IPS DF 6.9 (cell line): ENCODE measurements at regions not wholly inside any gene's neighbourhood (a gene's known extent, or its start where the extent isn't known, plus 50 kb on each side); places are given as distances from the start of the nearest gene placed in this dataset.

Experiments used
- DNase-seq: peaks from one replicate; pipeline ENCODE4 v3.0.0-alpha.2; 2013; ENCODE audit warnings: low read depth, low spot score
- H3K27ac ChIP-seq: one replicate; pipeline ENCODE4 v1.5.1; 2013; ENCODE audit warnings: low read length, control low read depth
- H3K27me3 ChIP-seq: 2 replicates; pipeline ENCODE4 v1.6.1; 2013; ENCODE audit warnings: mild to moderate bottlenecking, low read length; ENCODE audit not compliant: control insufficient read depth, insufficient read depth
- H3K36me3 ChIP-seq: 2 replicates; pipeline ENCODE4 v1.6.1; 2013; ENCODE audit warnings: low read length; ENCODE audit not compliant: control insufficient read depth, insufficient read depth
- H3K4me1 ChIP-seq: 2 replicates; pipeline ENCODE4 v1.6.1; 2013; ENCODE audit warnings: low read length; ENCODE audit not compliant: control insufficient read depth, insufficient read depth
- H3K4me3 ChIP-seq: 2 replicates; pipeline ENCODE4 v1.5.1; 2013; ENCODE audit warnings: mild to moderate bottlenecking, low read length
- H3K9me3 ChIP-seq: 2 replicates; pipeline ENCODE4 v1.6.1; 2013; ENCODE audit warnings: low read length, inconsistent platforms; ENCODE audit not compliant: control insufficient read depth, insufficient read depth
- WGBS: extraction: QIAGEN DNeasy Blood & Tissue Kit; methylation state at CpG from one replicate; pipeline ENCODE4 v1.1.7; 2013; ENCODE audit warnings: mixed read lengths, missing lambda C conversion rate; ENCODE audit not compliant: insufficient read length, insufficient coverage; 5-methylcytosine and 5-hydroxymethylcytosine counted together

DNA sequence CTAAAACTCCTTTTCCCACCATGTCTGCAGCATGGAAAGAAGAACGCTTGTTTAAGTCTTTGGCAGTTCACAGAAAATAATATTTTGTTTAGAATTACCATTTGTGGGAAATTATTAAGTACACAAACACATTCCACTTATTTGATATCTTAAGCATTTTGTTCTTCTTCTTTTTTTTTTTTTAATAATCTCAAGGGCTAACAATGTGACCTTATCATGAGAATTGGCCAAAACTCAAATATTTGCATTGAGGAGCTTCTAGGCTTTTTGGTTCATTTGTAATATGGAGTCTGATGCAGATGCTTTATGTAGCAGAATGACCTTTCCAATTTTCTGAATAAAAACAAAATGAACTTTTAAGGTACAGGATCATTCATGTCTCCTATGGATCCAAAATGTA lies 555.0 kb downstream of the ZEB2 start:
- DNase-seq, result no peak
- no peaks in the 10 kb centered on the region for H3K27me3 ChIP-seq
- no CpG with 5 or more reads among the region's 1 CpG for WGBS
- H3K4me1 ChIP-seq, result no peaks in the 10 kb centered on the region
- H3K4me3 ChIP-seq, result no peak overlapping the region
- no peaks in the 10 kb centered on the region for H3K36me3 ChIP-seq
- no peak overlapping the region for H3K27ac ChIP-seq
- H3K9me3 ChIP-seq, result no peaks in the 10 kb centered on the region

- Histone ChIP-seq H3K9me3 (no peaks in the 10 kb centered on the region), H3K4me1 (peaks cover 1% of the 10 kb centered on the region; the same call in 1 of the 2 replicates), H3K27ac (no peak overlapping the region), H3K4me3 (no peak overlapping the region), H3K36me3 (no peaks in the 10 kb centered on the region), H3K27me3 (no peaks in the 10 kb centered on the region)
- no peak for DNase-seq
Measured at GRCh38 chr2:143960177-143960576, 559.7 kb downstream of the ZEB2 start.

DNA sequence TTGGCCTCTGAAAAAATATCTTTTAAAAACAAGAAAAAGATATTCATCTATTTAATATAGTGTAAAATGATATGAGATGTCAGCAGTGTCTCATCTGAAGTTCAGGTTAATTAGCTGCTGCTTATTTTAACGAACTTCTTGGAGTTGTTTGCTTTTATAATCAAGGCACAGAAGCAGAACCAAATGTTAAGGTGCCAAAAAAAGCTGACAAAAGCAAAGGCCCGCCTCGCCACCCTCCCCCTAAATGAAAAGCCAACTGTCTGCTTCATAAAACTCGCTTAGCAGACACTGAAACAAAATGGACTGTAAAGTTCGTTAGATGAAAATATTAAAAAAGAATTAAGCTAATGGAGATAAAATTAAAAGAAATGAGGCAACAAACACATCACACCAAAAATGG lies 562.6 kb downstream of the ZEB2 start:
- no peaks in the 10 kb centered on the region for H3K27me3 ChIP-seq
- H3K4me1 ChIP-seq, result peaks cover 1% of the 10 kb centered on the region; the same call in 1 of the 2 replicates
- no peak overlapping the region for H3K4me3 ChIP-seq
- no peaks in the 10 kb centered on the region for H3K36me3 ChIP-seq
- H3K27ac ChIP-seq, result no peak overlapping the region
- no peak for DNase-seq
- no peaks in the 10 kb centered on the region for H3K9me3 ChIP-seq
- no CpG with 5 or more reads among the region's 5 CpGs for WGBS

DNA sequence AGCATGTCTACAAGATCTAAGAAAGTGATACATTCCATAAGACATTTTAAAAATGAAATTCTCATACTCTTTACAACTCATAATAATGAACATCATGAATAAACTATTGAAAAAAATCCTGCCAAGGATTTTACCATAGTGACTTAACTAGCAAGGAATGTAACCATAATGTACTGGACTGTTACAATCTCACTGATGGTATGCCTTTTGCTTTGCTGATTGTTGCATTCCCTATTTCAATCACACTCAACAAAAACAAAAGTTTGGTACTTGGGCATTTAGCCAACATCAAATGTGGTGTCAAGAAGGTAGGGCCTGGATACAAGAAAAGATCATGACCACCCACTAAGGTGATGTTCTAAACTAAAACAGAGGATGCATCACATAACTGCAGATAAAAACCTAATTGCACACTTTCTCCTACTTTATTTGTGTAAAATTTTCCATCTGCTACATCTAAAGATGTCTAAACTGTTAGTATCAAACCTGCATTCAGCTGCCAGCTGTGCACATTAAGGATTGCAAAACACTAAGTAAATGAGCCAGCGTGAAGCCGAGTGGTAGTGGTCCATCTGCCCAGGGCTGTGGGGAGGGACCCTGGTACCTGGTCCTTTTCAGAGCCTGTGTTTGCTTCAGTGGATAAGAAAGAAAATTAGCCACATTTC lies 564.4 kb downstream of the ZEB2 start:
- no peak overlapping the region for H3K27ac ChIP-seq
- WGBS, result no CpG with 5 or more reads among the region's 2 CpGs
- no peaks in the 10 kb centered on the region for H3K9me3 ChIP-seq
- peaks cover 1% of the 10 kb centered on the region; the same call in 1 of the 2 replicates for H3K4me1 ChIP-seq
- DNase-seq, result no peak
- H3K27me3 ChIP-seq, result no peaks in the 10 kb centered on the region
- H3K4me3 ChIP-seq, result no peak overlapping the region
- no peaks in the 10 kb centered on the region for H3K36me3 ChIP-seq

GRCh38 chr2:143954844-143955243 lies 565.1 kb downstream of the ZEB2 start:
- H3K27ac ChIP-seq, result no peak overlapping the region
- no peaks in the 10 kb centered on the region for H3K9me3 ChIP-seq
- WGBS, result no CpG with 5 or more reads among the region's 2 CpGs
- no peak overlapping the region for H3K4me3 ChIP-seq
- H3K27me3 ChIP-seq, result no peaks in the 10 kb centered on the region
- H3K4me1 ChIP-seq, result peaks cover 1% of the 10 kb centered on the region; the same call in 1 of the 2 replicates
- no peak for DNase-seq
- no peaks in the 10 kb centered on the region for H3K36me3 ChIP-seq

GRCh38 chr2:143954186-143954585 lies 565.7 kb downstream of the ZEB2 start:
- no peak overlapping the region for H3K27ac ChIP-seq
- peaks cover 1% of the 10 kb centered on the region; the same call in 1 of the 2 replicates for H3K4me1 ChIP-seq
- no CpG with 5 or more reads among the region's 4 CpGs for WGBS
- no peaks in the 10 kb centered on the region for H3K36me3 ChIP-seq
- H3K4me3 ChIP-seq, result no peak overlapping the region
- DNase-seq, result no peak
- no peaks in the 10 kb centered on the region for H3K27me3 ChIP-seq
- H3K9me3 ChIP-seq, result no peaks in the 10 kb centered on the region

DNA sequence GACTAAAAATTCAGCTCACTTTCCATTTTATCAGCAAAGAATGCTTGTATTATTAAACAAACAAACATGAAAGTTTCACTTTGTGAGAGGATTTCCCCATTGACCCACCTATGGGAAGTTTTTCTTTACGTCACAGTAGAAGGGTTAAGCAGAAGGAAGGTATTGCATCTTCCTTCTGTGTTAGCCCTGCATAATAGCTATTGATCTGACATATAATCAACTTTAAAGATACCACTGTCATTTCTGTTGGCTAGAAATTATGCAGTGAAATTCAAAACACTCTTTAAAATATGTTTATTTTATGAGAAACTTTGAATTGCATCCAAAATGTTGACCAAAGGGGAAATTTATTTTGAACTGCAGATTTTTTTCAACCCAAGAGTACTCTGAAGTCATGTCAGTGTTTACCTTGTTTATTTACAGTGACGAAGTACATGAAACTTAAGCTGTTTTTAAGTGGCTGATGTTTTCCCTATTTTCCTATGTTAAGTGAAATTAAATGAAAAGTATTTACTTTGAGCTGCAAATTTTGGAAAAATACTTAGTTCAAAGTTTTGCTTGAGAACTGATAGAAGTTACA lies 566.4 kb downstream of the ZEB2 start:
- Histone ChIP-seq H3K27ac (no peak overlapping the region), H3K9me3 (no peaks in the 10 kb centered on the region), H3K4me3 (no peak overlapping the region), H3K27me3 (no peaks in the 10 kb centered on the region), H3K36me3 (no peaks in the 10 kb centered on the region), H3K4me1 (peaks cover 1% of the 10 kb centered on the region; the same call in 1 of the 2 replicates)
- no peak for DNase-seq
- no CpG with 5 or more reads among the region's 2 CpGs for WGBS

DNA sequence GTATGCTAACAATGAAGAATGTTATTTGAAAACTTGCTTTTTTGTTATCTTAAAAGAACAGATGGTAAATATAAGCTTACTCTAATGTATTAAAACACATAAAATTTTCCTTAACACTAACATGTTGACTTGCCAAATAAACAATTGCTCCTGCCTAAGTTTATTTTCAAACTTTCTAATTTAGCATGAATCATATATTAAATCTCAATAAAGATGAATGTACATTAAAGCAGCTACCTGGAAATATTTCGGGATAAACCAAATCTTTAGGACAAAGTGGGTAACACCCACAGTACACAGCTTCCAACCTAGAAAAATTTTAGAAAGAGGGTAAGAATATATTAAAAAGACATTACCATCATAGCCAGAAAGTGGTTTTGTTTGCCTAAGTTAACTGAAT lies 567.4 kb downstream of the ZEB2 start:
- no peak overlapping the region for H3K4me3 ChIP-seq
- no peaks in the 10 kb centered on the region for H3K9me3 ChIP-seq
- whole genome bisulfite sequencing, result no CpG with 5 or more reads among the region's 1 CpG
- H3K27me3 ChIP-seq, result no peaks in the 10 kb centered on the region
- no peaks in the 10 kb centered on the region for H3K36me3 ChIP-seq
- peaks cover 1% of the 10 kb centered on the region; the same call in 1 of the 2 replicates for H3K4me1 ChIP-seq
- no peak overlapping the region for H3K27ac ChIP-seq
- no peak for DNase-seq

GRCh38 chr2:143950704-143951103 lies 569.2 kb downstream of the ZEB2 start:
- Histone ChIP-seq H3K4me1 (0 out of 2 replicates have a peak, but pooled peaks cover 1% of the 10 kb centered on the region), H3K36me3 (no peaks in the 10 kb centered on the region), H3K27me3 (no peaks in the 10 kb centered on the region), H3K9me3 (no peaks in the 10 kb centered on the region), H3K4me3 (no peak overlapping the region), H3K27ac (no peak overlapping the region)
- no CpG with 5 or more reads among the region's 2 CpGs for WGBS
- no peak for DNase-seq

- WGBS, result no CpG with 5 or more reads among the region's 3 CpGs
- Histone ChIP-seq H3K27ac (no peak overlapping the region), H3K27me3 (no peaks in the 10 kb centered on the region), H3K4me3 (no peak overlapping the region), H3K36me3 (no peaks in the 10 kb centered on the region), H3K9me3 (no peaks in the 10 kb centered on the region), H3K4me1 (0 out of 2 replicates have a peak, but pooled peaks cover 1% of the 10 kb centered on the region)
- DNase-seq, result no peak
Measured at GRCh38 chr2:143949121-143949848, 570.6 kb downstream of the ZEB2 start.
